GM23338 (cell line): ENCODE measurements at regions not wholly inside any gene's neighbourhood (a gene's known extent, or its start where the extent isn't known, plus 50 kb on each side); places are given as distances from the start of the nearest gene placed in this dataset.
A peak's percentile ranks its signal among the peaks of the same experiment; 100 is the strongest.

Source experiments
- ATAC-seq: fragments of 200-7000 bp; cut with Tn5 transposase; 3 replicates; pipeline ENCODE4 v1.9.1; 2020
- DNase-seq: peaks from one replicate; pipeline ENCODE4 v3.0.0-alpha.2; 2015; ENCODE audit warnings: low spot score
- H2AFZ ChIP-seq: fragments of 200-600 bp; sonication (generic); 2 replicates; pipeline ENCODE4 v1.8.0; 2016; ENCODE audit warnings: antibody characterized with exemption, mild to moderate bottlenecking, moderate library complexity
- H3F3A ChIP-seq: fragments of 200-600 bp; sonication (generic); replicated peaks from 2 replicates; pipeline ENCODE4 v1.8.0; 2017; ENCODE audit warnings: antibody characterized with exemption, mixed run types, low read depth
- H3K27ac ChIP-seq: fragments of 200-600 bp; sonication (generic); 2 replicates; pipeline ENCODE4 v1.6.1; 2016; ENCODE audit warnings: low read depth
- H3K27me3 ChIP-seq: fragments of 200-600 bp; sonication (generic); 2 replicates; pipeline ENCODE4 v1.8.0; 2016; ENCODE audit warnings: mild to moderate bottlenecking, mixed run types, moderate library complexity; ENCODE audit not compliant: insufficient read depth
- H3K36me3 ChIP-seq: fragments of 200-600 bp; sonication (generic); 2 replicates; pipeline ENCODE4 v1.8.0; 2016; ENCODE audit warnings: mild to moderate bottlenecking; ENCODE audit not compliant: insufficient read depth
- H3K4me1 ChIP-seq: fragments of 200-600 bp; sonication (generic); 2 replicates; pipeline ENCODE4 v1.8.0; 2016; ENCODE audit warnings: mild to moderate bottlenecking, moderate library complexity; ENCODE audit not compliant: insufficient read depth
- H3K4me2 ChIP-seq: fragments of 200-600 bp; sonication (generic); 2 replicates; pipeline ENCODE4 v1.7.1; 2017; ENCODE audit warnings: mixed run types
- H3K4me3 ChIP-seq: fragments of 200-600 bp; sonication (generic); 2 replicates; pipeline ENCODE4 v1.6.1; 2016; ENCODE audit warnings: mixed run types
- H3K79me2 ChIP-seq: fragments of 200-600 bp; sonication (generic); replicated peaks from 2 replicates; pipeline ENCODE4 v1.8.0; 2017; ENCODE audit warnings: mild to moderate bottlenecking; ENCODE audit not compliant: insufficient read depth
- H3K9me2 ChIP-seq: fragments of 200-600 bp; sonication (generic); 2 replicates; pipeline ENCODE4 v1.8.0; 2017; ENCODE audit not compliant: insufficient read depth
- H4K20me1 ChIP-seq: fragments of 200-600 bp; sonication (generic); replicated peaks from 2 replicates; pipeline ENCODE4 v1.8.0; 2017; ENCODE audit warnings: mild to moderate bottlenecking; ENCODE audit not compliant: insufficient read depth
- H3K27ac Mint-ChIP-seq: 2 replicates; pipeline ENCODE4 v1.8.0; 2020; ENCODE audit warnings: inconsistent platforms, mild to moderate bottlenecking, moderate library complexity, mixed read lengths
- H3K27me3 Mint-ChIP-seq: 3 replicates; pipeline ENCODE4 v1.8.0; 2022; ENCODE audit warnings: low read depth, mild to moderate bottlenecking, moderate library complexity, mixed read lengths, inconsistent platforms; ENCODE audit not compliant: insufficient read depth, poor library complexity
- H3K36me3 Mint-ChIP-seq: 3 replicates; pipeline ENCODE4 v1.8.0; 2021; ENCODE audit warnings: low read depth, mild to moderate bottlenecking, inconsistent platforms, moderate library complexity, mixed read lengths
- H3K4me1 Mint-ChIP-seq: 3 replicates; pipeline ENCODE4 v1.8.0; 2020; ENCODE audit warnings: mild to moderate bottlenecking, inconsistent platforms, mixed read lengths
- H3K4me3 Mint-ChIP-seq: 3 replicates; pipeline ENCODE4 v1.8.0; 2021; ENCODE audit warnings: moderate library complexity, mild to moderate bottlenecking, inconsistent platforms, mixed read lengths
- H3K9me3 Mint-ChIP-seq: 3 replicates; pipeline ENCODE4 v1.8.0; 2020; ENCODE audit warnings: moderate library complexity, mild to moderate bottlenecking, inconsistent platforms, mixed read lengths
- CREB1 ChIP-seq: fragments of 250-450 bp; sonication (Bioruptor Pico); IDR thresholded peaks from 2 replicates; pipeline ENCODE4 v1.5.0; 2020; ENCODE audit warnings: low read depth, mild to moderate bottlenecking, moderate library complexity
- EZH2 ChIP-seq: fragments of 200-600 bp; sonication (generic); IDR thresholded peaks from one replicate; pipeline ENCODE4 v1.8.0; 2017; ENCODE audit warnings: antibody characterized with exemption, mild to moderate bottlenecking, low read depth; ENCODE audit not compliant: unreplicated experiment
- JUNB ChIP-seq: IDR thresholded peaks from one replicate; pipeline ENCODE4 v1.6.1; 2016; ENCODE audit warnings: antibody characterized with exemption; ENCODE audit not compliant: unreplicated experiment
- STAT1 ChIP-seq: IDR thresholded peaks from one replicate; pipeline ENCODE4 v1.6.1; 2016; ENCODE audit warnings: antibody characterized with exemption; ENCODE audit not compliant: unreplicated experiment
- ZNF114 ChIP-seq: fragments of 250-450 bp; sonication (Bioruptor Pico); IDR thresholded peaks from 2 replicates; pipeline ENCODE4 v1.5.0; 2020; ENCODE audit warnings: mild to moderate bottlenecking, moderate library complexity
- ZNF331 ChIP-seq: fragments of 250-450 bp; sonication (Bioruptor Pico); IDR thresholded peaks from 2 replicates; pipeline ENCODE4 v1.5.0; 2020; ENCODE audit warnings: low read depth, mild to moderate bottlenecking, moderate library complexity
- TF ChIP-seq, protein P1 (sequence below), 2 experiments: fragments of 200-600 bp in 1 of 2; sonication (generic) in 1 of 2; conservative IDR thresholded peaks; 2 replicates each; pipeline versions ENCODE4 v1.5.1 to v1.6.1; 2016 to 2017; ENCODE audit warnings: antibody characterized with exemption in 2 of 2, low read depth in 2 of 2, mild to moderate bottlenecking in 2 of 2, moderate library complexity in 1 of 2
- TF ChIP-seq, protein P2 (sequence below): IDR thresholded peaks from one replicate; pipeline ENCODE4 v1.6.1; 2018; ENCODE audit warnings: antibody characterized with exemption; ENCODE audit not compliant: unreplicated experiment
- TF ChIP-seq, protein P3 (sequence below): IDR thresholded peaks from 2 replicates; pipeline ENCODE4 v1.6.1; 2016; ENCODE audit warnings: antibody characterized with exemption
- TF ChIP-seq, protein P4 (sequence below): fragments of 250-450 bp; sonication (Bioruptor Pico); IDR thresholded peaks from 2 replicates; pipeline ENCODE4 v1.5.0; 2020; ENCODE audit warnings: mild to moderate bottlenecking, moderate library complexity

DNA sequence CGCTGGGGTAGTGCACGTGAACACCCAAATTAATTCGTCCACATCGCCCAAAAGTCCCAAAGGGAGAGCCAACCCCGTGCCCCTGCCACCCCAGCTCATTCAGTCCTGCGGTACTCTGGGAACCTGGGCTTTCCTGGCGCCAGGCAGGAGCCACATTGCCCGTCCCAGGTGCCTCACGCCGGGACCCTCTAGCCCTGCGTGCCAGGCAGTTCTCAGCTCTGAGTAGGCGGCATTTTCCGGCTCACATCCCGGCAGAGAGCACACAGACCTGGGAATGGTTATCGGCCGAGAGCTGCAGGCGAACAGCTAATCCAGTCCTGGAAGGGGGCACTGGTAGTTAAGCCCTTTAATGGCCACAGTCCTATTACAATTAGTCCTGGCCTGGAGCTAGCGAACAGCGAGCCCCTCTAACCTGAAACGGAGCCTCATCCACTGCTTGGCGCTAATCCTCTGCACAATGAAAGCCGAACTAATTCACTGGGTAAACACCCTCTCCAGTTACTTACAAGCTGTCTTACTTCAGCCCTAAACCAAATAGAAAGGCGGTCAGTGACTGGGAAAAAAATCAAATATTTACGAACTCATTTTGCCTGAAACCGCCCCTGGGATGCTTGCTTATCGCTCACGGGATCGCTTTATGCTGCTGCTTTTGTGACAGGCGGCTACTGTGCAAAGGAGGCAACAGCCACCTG is 254.6 kb upstream of the SOX14 start:
- no peaks in the 10 kb centered on the region for H3K79me2 ChIP-seq
- Mint-ChIP-seq H3K4me3 (no peak overlapping the region), H3K4me1 (no peaks in the 10 kb centered on the region)

More for the DNA sequence above, 254.6 kb upstream of the SOX14 start:
- Histone ChIP-seq H4K20me1 (no peaks in the 10 kb centered on the region), H2AFZ (peak overlapping the region; percentile 60), H3K27ac (no peak overlapping the region), H3K4me3 (no peak overlapping the region), H3K4me1 (no peaks in the 10 kb centered on the region), H3K36me3 (no peaks in the 10 kb centered on the region), H3F3A (no peaks in the 10 kb centered on the region), H3K4me2 (no peak overlapping the region), H3K9me2 (0 out of 2 replicates have a peak, but pooled peaks cover 4% of the 10 kb centered on the region), H3K27me3 (no peaks in the 10 kb centered on the region)
- H3K9me3 Mint-ChIP-seq, result no peaks in the 10 kb centered on the region
- no peaks in the 10 kb centered on the region for H3K27me3 Mint-ChIP-seq
- DNase-seq, result no peak
- peak; percentile 47 for ATAC-seq
- H3K27ac Mint-ChIP-seq, result no peak overlapping the region
- no peaks in the 10 kb centered on the region for H3K36me3 Mint-ChIP-seq
- TF ChIP-seq STAT1 (no peak), ZNF114 (CRISPR knock-in tag) (no peak), ZNF331 (no peak), JUNB (no peak), EZH2 (no peak), CREB1 (CRISPR knock-in tag) (no peak)
- TF ChIP-seq, protein P1, sequence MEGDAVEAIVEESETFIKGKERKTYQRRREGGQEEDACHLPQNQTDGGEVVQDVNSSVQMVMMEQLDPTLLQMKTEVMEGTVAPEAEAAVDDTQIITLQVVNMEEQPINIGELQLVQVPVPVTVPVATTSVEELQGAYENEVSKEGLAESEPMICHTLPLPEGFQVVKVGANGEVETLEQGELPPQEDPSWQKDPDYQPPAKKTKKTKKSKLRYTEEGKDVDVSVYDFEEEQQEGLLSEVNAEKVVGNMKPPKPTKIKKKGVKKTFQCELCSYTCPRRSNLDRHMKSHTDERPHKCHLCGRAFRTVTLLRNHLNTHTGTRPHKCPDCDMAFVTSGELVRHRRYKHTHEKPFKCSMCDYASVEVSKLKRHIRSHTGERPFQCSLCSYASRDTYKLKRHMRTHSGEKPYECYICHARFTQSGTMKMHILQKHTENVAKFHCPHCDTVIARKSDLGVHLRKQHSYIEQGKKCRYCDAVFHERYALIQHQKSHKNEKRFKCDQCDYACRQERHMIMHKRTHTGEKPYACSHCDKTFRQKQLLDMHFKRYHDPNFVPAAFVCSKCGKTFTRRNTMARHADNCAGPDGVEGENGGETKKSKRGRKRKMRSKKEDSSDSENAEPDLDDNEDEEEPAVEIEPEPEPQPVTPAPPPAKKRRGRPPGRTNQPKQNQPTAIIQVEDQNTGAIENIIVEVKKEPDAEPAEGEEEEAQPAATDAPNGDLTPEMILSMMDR (conservative IDR thresholded peaks at IDR 0.05; ENCODE audit: low read depth in 2 of 2), result no peak
- TF ChIP-seq, protein P2, sequence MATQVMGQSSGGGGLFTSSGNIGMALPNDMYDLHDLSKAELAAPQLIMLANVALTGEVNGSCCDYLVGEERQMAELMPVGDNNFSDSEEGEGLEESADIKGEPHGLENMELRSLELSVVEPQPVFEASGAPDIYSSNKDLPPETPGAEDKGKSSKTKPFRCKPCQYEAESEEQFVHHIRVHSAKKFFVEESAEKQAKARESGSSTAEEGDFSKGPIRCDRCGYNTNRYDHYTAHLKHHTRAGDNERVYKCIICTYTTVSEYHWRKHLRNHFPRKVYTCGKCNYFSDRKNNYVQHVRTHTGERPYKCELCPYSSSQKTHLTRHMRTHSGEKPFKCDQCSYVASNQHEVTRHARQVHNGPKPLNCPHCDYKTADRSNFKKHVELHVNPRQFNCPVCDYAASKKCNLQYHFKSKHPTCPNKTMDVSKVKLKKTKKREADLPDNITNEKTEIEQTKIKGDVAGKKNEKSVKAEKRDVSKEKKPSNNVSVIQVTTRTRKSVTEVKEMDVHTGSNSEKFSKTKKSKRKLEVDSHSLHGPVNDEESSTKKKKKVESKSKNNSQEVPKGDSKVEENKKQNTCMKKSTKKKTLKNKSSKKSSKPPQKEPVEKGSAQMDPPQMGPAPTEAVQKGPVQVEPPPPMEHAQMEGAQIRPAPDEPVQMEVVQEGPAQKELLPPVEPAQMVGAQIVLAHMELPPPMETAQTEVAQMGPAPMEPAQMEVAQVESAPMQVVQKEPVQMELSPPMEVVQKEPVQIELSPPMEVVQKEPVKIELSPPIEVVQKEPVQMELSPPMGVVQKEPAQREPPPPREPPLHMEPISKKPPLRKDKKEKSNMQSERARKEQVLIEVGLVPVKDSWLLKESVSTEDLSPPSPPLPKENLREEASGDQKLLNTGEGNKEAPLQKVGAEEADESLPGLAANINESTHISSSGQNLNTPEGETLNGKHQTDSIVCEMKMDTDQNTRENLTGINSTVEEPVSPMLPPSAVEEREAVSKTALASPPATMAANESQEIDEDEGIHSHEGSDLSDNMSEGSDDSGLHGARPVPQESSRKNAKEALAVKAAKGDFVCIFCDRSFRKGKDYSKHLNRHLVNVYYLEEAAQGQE, result no peak
- TF ChIP-seq, protein P3, sequence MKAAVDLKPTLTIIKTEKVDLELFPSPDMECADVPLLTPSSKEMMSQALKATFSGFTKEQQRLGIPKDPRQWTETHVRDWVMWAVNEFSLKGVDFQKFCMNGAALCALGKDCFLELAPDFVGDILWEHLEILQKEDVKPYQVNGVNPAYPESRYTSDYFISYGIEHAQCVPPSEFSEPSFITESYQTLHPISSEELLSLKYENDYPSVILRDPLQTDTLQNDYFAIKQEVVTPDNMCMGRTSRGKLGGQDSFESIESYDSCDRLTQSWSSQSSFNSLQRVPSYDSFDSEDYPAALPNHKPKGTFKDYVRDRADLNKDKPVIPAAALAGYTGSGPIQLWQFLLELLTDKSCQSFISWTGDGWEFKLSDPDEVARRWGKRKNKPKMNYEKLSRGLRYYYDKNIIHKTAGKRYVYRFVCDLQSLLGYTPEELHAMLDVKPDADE, result no peak
- TF ChIP-seq, protein P4, sequence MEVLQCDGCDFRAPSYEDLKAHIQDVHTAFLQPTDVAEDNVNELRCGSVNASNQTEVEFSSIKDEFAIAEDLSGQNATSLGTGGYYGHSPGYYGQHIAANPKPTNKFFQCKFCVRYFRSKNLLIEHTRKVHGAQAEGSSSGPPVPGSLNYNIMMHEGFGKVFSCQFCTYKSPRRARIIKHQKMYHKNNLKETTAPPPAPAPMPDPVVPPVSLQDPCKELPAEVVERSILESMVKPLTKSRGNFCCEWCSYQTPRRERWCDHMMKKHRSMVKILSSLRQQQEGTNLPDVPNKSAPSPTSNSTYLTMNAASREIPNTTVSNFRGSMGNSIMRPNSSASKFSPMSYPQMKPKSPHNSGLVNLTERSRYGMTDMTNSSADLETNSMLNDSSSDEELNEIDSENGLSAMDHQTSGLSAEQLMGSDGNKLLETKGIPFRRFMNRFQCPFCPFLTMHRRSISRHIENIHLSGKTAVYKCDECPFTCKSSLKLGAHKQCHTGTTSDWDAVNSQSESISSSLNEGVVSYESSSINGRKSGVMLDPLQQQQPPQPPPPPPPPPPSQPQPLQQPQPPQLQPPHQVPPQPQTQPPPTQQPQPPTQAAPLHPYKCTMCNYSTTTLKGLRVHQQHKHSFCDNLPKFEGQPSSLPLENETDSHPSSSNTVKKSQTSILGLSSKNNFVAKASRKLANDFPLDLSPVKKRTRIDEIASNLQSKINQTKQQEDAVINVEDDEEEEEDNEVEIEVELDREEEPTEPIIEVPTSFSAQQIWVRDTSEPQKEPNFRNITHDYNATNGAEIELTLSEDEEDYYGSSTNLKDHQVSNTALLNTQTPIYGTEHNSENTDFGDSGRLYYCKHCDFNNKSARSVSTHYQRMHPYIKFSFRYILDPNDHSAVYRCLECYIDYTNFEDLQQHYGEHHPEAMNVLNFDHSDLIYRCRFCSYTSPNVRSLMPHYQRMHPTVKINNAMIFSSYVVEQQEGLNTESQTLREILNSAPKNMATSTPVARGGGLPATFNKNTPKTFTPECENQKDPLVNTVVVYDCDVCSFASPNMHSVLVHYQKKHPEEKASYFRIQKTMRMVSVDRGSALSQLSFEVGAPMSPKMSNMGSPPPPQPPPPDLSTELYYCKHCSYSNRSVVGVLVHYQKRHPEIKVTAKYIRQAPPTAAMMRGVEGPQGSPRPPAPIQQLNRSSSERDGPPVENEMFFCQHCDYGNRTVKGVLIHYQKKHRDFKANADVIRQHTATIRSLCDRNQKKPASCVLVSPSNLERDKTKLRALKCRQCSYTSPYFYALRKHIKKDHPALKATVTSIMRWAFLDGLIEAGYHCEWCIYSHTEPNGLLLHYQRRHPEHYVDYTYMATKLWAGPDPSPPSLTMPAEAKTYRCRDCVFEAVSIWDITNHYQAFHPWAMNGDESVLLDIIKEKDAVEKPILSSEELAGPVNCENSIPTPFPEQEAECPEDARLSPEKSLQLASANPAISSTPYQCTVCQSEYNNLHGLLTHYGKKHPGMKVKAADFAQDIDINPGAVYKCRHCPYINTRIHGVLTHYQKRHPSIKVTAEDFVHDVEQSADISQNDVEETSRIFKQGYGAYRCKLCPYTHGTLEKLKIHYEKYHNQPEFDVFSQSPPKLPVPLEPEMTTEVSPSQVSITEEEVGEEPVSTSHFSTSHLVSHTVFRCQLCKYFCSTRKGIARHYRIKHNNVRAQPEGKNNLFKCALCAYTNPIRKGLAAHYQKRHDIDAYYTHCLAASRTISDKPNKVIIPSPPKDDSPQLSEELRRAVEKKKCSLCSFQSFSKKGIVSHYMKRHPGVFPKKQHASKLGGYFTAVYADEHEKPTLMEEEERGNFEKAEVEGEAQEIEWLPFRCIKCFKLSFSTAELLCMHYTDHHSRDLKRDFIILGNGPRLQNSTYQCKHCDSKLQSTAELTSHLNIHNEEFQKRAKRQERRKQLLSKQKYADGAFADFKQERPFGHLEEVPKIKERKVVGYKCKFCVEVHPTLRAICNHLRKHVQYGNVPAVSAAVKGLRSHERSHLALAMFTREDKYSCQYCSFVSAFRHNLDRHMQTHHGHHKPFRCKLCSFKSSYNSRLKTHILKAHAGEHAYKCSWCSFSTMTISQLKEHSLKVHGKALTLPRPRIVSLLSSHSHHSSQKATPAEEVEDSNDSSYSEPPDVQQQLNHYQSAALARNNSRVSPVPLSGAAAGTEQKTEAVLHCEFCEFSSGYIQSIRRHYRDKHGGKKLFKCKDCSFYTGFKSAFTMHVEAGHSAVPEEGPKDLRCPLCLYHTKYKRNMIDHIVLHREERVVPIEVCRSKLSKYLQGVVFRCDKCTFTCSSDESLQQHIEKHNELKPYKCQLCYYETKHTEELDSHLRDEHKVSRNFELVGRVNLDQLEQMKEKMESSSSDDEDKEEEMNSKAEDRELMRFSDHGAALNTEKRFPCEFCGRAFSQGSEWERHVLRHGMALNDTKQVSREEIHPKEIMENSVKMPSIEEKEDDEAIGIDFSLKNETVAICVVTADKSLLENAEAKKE (CRISPR knock-in tag), result no peak
